Muscle of leg (tissue), 3 donors: ENCODE measurements at regions not wholly inside any gene's neighbourhood (a gene's known extent, or its start where the extent isn't known, plus 50 kb on each side); places are given as distances from the start of the nearest gene placed in this dataset.

Source experiments
- DNase-seq: peaks from one replicate; pipeline ENCODE4 v3.0.0; 2013
- H3K27ac ChIP-seq: one replicate; pipeline ENCODE4 v1.5.1; 2013; ENCODE audit warnings: mild to moderate bottlenecking, low read length, control low read depth
- H3K27me3 ChIP-seq: one replicate; pipeline ENCODE4 v1.6.1; 2013; ENCODE audit warnings: low read length; ENCODE audit not compliant: control insufficient read depth, insufficient read depth
- H3K36me3 ChIP-seq: one replicate; pipeline ENCODE4 v1.6.1; 2013; ENCODE audit warnings: low read length; ENCODE audit not compliant: control insufficient read depth, insufficient read depth
- H3K4me1 ChIP-seq: one replicate; pipeline ENCODE4 v1.6.1; 2013; ENCODE audit warnings: low read length; ENCODE audit not compliant: control insufficient read depth, insufficient read depth
- H3K4me3 ChIP-seq: one replicate; pipeline ENCODE4 v1.5.1; 2013; ENCODE audit warnings: low read length, control low read depth
- H3K9me3 ChIP-seq: replicated peaks from 2 replicates; pipeline ENCODE4 v1.6.1; 2013; ENCODE audit warnings: low read depth, low read length; ENCODE audit not compliant: control insufficient read depth
- WGBS: methylation state at CpG from one replicate; pipeline ENCODE4 v1.1.5; 2013; ENCODE audit warnings: missing lambda C conversion rate; ENCODE audit not compliant: insufficient coverage; 5-methylcytosine and 5-hydroxymethylcytosine counted together

DNA sequence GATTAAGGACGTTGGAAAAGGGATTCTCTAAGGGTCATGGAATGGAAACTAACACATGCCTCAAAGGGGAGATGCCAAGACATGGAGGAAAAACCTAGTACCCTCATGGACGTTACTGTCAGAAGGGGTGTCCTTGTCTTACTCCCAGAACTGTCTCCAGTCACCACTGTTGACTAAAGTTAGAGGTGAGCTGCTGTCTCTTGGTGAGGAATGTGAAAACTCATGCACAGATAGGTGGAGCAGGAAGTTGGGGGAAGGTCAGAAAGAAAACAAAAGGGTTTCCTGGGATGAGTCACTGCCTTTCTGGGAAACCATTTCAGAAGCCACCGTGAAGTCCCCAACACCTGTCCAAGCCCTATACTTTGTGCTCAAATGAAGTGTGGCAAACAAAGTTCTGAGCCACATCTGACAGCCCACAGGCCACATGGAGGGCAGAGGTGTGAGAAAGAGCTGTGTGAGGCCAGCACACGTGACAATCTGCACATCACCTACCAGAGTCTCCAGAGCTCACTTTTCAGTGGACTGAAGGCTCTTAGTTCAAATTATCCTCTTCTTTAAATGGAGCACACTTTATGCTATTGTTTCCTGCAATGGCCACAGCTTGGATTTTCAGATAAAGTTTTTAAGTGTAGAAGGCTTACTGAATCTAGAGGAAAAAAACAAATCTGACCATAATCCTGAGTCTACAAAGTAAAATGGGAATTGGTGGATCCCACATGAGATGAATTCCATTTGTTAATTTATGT, 92.9 kb upstream of the EGLN3 start:
- WGBS, result 70% methylated on average over 2 of the region's 4 CpGs
- peaks cover 1% of the 10 kb centered on the region for H3K4me1 ChIP-seq
- H3K36me3 ChIP-seq, result no peaks in the 10 kb centered on the region
- no peak for DNase-seq
- no peak overlapping the region for H3K27ac ChIP-seq
- no peaks in the 10 kb centered on the region for H3K27me3 ChIP-seq
- no peaks in the 10 kb centered on the region for H3K9me3 ChIP-seq
- no peak overlapping the region for H3K4me3 ChIP-seq

DNA sequence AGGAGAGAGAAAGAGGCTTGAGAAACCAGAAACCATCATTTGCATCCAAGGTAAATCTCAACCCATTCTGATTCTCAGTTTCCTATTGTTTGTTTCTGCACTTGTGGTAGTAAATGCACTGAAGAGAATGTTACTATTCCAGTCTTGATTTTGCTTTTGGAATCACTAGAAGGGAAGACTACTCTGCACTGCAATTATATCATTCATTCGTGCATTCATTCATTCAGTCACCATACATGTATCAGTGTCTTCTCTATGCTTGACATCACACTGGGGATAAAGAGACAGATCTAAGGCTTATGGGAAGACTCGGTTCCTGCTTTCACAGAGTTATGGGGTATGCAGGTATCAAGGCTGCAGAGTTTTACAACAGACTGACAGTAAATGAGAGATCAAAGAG, 90.3 kb upstream of the EGLN3 start:
- Histone ChIP-seq H3K9me3 (no peaks in the 10 kb centered on the region), H3K27ac (no peak overlapping the region), H3K36me3 (no peaks in the 10 kb centered on the region), H3K4me1 (peaks cover 6% of the 10 kb centered on the region), H3K4me3 (no peak overlapping the region), H3K27me3 (no peaks in the 10 kb centered on the region)
- no peak for DNase-seq
- WGBS, result 86% methylated on average over 1 of the region's 2 CpGs

- no peak for DNase-seq
- Histone ChIP-seq H3K4me1 (peaks cover 9% of the 10 kb centered on the region), H3K27me3 (no peaks in the 10 kb centered on the region), H3K27ac (no peak overlapping the region), H3K9me3 (no peaks in the 10 kb centered on the region), H3K36me3 (no peaks in the 10 kb centered on the region), H3K4me3 (no peak overlapping the region)
Observed at GRCh38 chr14:34040766-34041165, 89.9 kb upstream of the EGLN3 start.

- H3K36me3 ChIP-seq, result no peaks in the 10 kb centered on the region
- no peaks in the 10 kb centered on the region for H3K9me3 ChIP-seq
- peaks cover 20% of the 10 kb centered on the region for H3K4me1 ChIP-seq
- no peak for DNase-seq
- 86% methylated on average over 3 of the region's 3 CpGs for WGBS
- no peak overlapping the region for H3K4me3 ChIP-seq
- no peaks in the 10 kb centered on the region for H3K27me3 ChIP-seq
- H3K27ac ChIP-seq, result no peak overlapping the region
Observed at GRCh38 chr14:34039428-34040047, 88.7 kb upstream of the EGLN3 start.

DNA sequence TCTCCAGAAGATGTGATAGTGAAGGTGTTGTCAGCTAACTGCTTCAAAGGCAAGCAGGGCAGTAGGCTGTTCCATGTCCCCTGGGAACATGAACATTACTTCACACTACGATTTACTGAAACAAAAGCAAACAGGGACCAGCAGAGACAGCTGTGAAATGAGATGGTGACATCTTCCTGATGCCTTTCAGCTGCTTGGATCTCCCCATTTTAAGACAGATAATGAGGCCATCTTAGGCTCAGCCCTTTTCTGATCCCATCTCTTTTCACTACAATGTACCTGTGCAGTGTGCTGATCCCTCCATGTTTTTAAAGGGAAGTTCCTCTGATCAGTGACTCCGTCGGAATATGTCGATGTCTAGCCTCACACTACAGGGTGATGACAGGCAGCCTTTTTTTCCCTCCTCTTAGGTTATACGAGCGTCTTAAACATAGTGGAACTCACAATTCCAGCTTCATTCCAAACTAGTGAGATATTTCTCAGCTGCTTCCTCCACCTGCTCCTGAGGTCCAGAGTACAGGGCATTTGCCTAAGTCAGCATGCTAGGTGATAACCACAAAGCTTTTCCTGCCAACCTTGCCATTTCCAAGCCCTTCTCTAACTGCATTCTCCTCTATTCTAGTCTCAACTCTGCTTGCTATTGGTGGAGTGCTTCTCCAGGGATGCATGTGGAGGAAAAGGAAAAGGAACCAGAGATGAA, 87.6 kb upstream of the EGLN3 start:
- peaks cover 21% of the 10 kb centered on the region for H3K4me1 ChIP-seq
- no peak overlapping the region for H3K4me3 ChIP-seq
- DNase-seq, result no peak
- no peaks in the 10 kb centered on the region for H3K27me3 ChIP-seq
- no peak overlapping the region for H3K27ac ChIP-seq
- no peaks in the 10 kb centered on the region for H3K36me3 ChIP-seq
- no peaks in the 10 kb centered on the region for H3K9me3 ChIP-seq
- 33% methylated on average over 4 of the region's 6 CpGs for WGBS

- H3K27ac ChIP-seq, result no peak overlapping the region
- no peaks in the 10 kb centered on the region for H3K27me3 ChIP-seq
- H3K36me3 ChIP-seq, result no peaks in the 10 kb centered on the region
- H3K4me1 ChIP-seq, result peaks cover 31% of the 10 kb centered on the region
- WGBS, result no CpG with 5 or more reads among the region's 2 CpGs
- no peak for DNase-seq
- H3K9me3 ChIP-seq, result no peaks in the 10 kb centered on the region
- H3K4me3 ChIP-seq, result no peak overlapping the region
Observed at GRCh38 chr14:34036319-34036766, 85.5 kb upstream of the EGLN3 start.

DNA sequence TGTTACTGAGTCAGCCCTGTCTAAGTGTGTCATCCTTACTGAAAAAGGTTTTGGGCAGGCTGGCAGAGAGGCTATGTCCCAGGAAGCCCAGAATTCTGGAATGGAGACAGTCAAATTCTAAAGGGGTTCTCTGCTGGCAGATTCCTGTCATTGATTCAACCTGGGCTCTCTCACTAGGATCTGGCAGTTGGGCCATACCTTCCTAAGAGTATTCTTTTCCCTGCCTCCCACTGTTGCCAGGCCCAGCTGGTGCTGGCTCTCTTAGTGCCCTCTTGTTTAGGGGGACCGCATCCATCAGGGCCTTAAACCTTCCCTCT, 85.0 kb upstream of the EGLN3 start:
- Histone ChIP-seq H3K9me3 (no peaks in the 10 kb centered on the region), H3K27me3 (no peaks in the 10 kb centered on the region), H3K27ac (peak overlapping the region; percentile 71), H3K4me3 (no peak overlapping the region), H3K4me1 (peaks cover 36% of the 10 kb centered on the region), H3K36me3 (no peaks in the 10 kb centered on the region)
- DNase-seq, result no peak
- WGBS, result no CpG with 5 or more reads among the region's 1 CpG

GRCh38 chr14:34035177-34035933, 84.5 kb upstream of the EGLN3 start:
- DNase-seq, result peak; percentile 58
- peak overlapping the region; percentile 71 for H3K27ac ChIP-seq
- WGBS, result 53% methylated on average over 8 of the region's 10 CpGs
- H3K9me3 ChIP-seq, result no peaks in the 10 kb centered on the region
- peaks cover 41% of the 10 kb centered on the region for H3K4me1 ChIP-seq
- H3K36me3 ChIP-seq, result no peaks in the 10 kb centered on the region
- H3K27me3 ChIP-seq, result no peaks in the 10 kb centered on the region
- H3K4me3 ChIP-seq, result no peak overlapping the region

GRCh38 chr14:34034447-34035176, 83.7 kb upstream of the EGLN3 start:
- peaks cover 49% of the 10 kb centered on the region for H3K4me1 ChIP-seq
- no peaks in the 10 kb centered on the region for H3K27me3 ChIP-seq
- no peak for DNase-seq
- H3K4me3 ChIP-seq, result no peak overlapping the region
- 89% methylated on average over 5 of the region's 11 CpGs for WGBS
- no peaks in the 10 kb centered on the region for H3K36me3 ChIP-seq
- no peaks in the 10 kb centered on the region for H3K9me3 ChIP-seq
- H3K27ac ChIP-seq, result peak overlapping the region; percentile 16
